Esophagus squamous epithelium (tissue), 5 donors: ENCODE measurements at regions not wholly inside any gene's neighbourhood (a gene's known extent, or its start where the extent isn't known, plus 50 kb on each side); places are given as distances from the start of the nearest gene placed in this dataset.

Experiments
- DNase-seq: peaks from one replicate; lab custom pipeline; 2025; lab: John Stamatoyannopoulos, UW
- H3K27ac ChIP-seq, 4 donors: fragments of 200-600 bp; sonication (generic); one replicate each; pipeline ENCODE4 v1.5.1; 2016 to 2019; ENCODE audit warnings: mild to moderate bottlenecking in 1 of 4
- H3K27me3 ChIP-seq, 4 donors: fragments of 200-600 bp; sonication (generic); 1 replicate in 3 of 4; 2 replicates in 1 of 4; pipeline versions ENCODE4 v1.5.1 to v1.6.0; 2017 to 2021; ENCODE audit warnings: antibody characterized with exemption in 1 of 4
- H3K36me3 ChIP-seq, 3 donors: fragments of 200-600 bp; sonication (generic); one replicate each; pipeline ENCODE4 v1.5.1; 2016 to 2019
- H3K4me1 ChIP-seq, 3 donors: fragments of 200-600 bp; sonication (generic); one replicate each; pipeline ENCODE4 v1.5.1; 2017 to 2019
- H3K4me3 ChIP-seq, 4 donors: fragments of 200-600 bp; sonication (generic); 1 replicate in 3 of 4; 2 replicates in 1 of 4; pipeline ENCODE4 v1.5.1; 2016 to 2019; ENCODE audit warnings: mild to moderate bottlenecking in 2 of 4, moderate library complexity in 1 of 4
- H3K9me3 ChIP-seq, 3 donors: fragments of 200-600 bp; sonication (generic); one replicate each; pipeline ENCODE4 v1.5.1; 2016 to 2019
- POLR2A ChIP-seq, 4 donors: fragments of 450-650 bp; IDR thresholded peaks; one replicate each; pipeline ENCODE4 v1.6.1; 2017; ENCODE audit warnings: antibody characterized with exemption in 4 of 4, mild to moderate bottlenecking in 4 of 4, moderate library complexity in 3 of 4
- WGBS, 2 donors: methylation state at CpG; one replicate each; pipeline ENCODE4 v1.1.5; 2018; 5-methylcytosine and 5-hydroxymethylcytosine counted together
- intact Hi-C: fragments of 100-400 bp; cut with DNase I; formaldehyde crosslinking; loops from one replicate; pipeline ENCODE4 v1.15.0; 2022
- TF ChIP-seq, protein P1 (sequence below), 6 experiments: fragments of 450-650 bp in 4 of 6; fragments of 200-600 bp in 2 of 6; sonication (generic) in 2 of 6; IDR thresholded peaks; one replicate each; pipeline ENCODE4 v1.5.1; 2016 to 2019; ENCODE audit warnings: antibody characterized with exemption in 6 of 6, mild to moderate bottlenecking in 4 of 6, moderate library complexity in 4 of 6
- donor health status: DM: yes; HTN: yes; CAD: no.

- H3K27ac ChIP-seq, result no peak overlapping the region
- intact Hi-C loops, result loop anchor here (10.0 kb wide), 1 partner anchor 411 kb away; the partner anchor contains the start of gene CDYL
- no peaks in the 10 kb centered on the region for H3K9me3 ChIP-seq
- H3K4me1 ChIP-seq, result peaks cover 3 to 5% (median 4%) of the 10 kb centered on the region in 3 donors
- no peaks in the 10 kb centered on the region for H3K36me3 ChIP-seq
- DNase-seq, result no peak
- TF ChIP-seq POLR2A (IDR thresholded peaks at IDR 0.05), result no peak
- TF ChIP-seq, protein P1, sequence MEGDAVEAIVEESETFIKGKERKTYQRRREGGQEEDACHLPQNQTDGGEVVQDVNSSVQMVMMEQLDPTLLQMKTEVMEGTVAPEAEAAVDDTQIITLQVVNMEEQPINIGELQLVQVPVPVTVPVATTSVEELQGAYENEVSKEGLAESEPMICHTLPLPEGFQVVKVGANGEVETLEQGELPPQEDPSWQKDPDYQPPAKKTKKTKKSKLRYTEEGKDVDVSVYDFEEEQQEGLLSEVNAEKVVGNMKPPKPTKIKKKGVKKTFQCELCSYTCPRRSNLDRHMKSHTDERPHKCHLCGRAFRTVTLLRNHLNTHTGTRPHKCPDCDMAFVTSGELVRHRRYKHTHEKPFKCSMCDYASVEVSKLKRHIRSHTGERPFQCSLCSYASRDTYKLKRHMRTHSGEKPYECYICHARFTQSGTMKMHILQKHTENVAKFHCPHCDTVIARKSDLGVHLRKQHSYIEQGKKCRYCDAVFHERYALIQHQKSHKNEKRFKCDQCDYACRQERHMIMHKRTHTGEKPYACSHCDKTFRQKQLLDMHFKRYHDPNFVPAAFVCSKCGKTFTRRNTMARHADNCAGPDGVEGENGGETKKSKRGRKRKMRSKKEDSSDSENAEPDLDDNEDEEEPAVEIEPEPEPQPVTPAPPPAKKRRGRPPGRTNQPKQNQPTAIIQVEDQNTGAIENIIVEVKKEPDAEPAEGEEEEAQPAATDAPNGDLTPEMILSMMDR (IDR thresholded peaks at IDR 0.05), result no peak
- H3K4me3 ChIP-seq, result no peak overlapping the region
- H3K27me3 ChIP-seq, result no peaks in the 10 kb centered on the region
These were observed 228.8 kb upstream of the ECI2 start for GRCh38 chr6:4364172-4364571.

DNA sequence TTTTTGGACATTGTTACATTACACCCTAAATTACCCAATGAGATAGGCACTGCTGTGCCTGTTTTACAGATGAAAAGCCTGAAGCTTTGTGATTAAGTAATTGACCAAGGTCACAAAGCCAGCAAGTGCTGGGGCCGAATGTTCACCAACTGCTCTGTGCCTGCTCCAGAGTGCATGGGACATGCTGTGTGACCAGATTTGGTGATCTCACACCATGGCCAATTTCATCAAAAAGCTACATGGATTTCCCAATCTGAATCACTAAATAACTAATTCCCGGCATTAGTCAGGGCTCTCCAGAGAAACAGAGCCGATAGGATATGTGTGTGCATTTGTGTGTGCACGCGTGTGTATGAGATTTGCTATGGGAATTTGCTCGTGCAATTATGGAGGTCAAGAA, 228.3 kb upstream of the ECI2 start:
- H3K36me3 ChIP-seq, result no peaks in the 10 kb centered on the region
- no peak for TF ChIP-seq POLR2A (IDR thresholded peaks at IDR 0.05)
- TF ChIP-seq, protein P1 (IDR thresholded peaks at IDR 0.05), result no peak
- H3K4me3 ChIP-seq, result no peak overlapping the region
- peaks cover 5 to 11% (median 9%) of the 10 kb centered on the region in 3 donors for H3K4me1 ChIP-seq
- no peak overlapping the region for H3K27ac ChIP-seq
- intact Hi-C loops, result loop anchor here (10.0 kb wide), 1 partner anchor 411 kb away; the partner anchor contains the start of gene CDYL
- no peak for DNase-seq
- H3K9me3 ChIP-seq, result no peaks in the 10 kb centered on the region
- 64 to 65% methylated on average over 6 of the region's 6 CpGs for WGBS, 2 donors
- H3K27me3 ChIP-seq, result no peaks in the 10 kb centered on the region

- Histone ChIP-seq H3K27me3 (no peaks in the 10 kb centered on the region), H3K36me3 (no peaks in the 10 kb centered on the region), H3K9me3 (no peaks in the 10 kb centered on the region), H3K4me3 (no peak overlapping the region), H3K4me1 (peaks cover 11 to 24% (median 15%) of the 10 kb centered on the region in 3 donors), H3K27ac (no peak overlapping the region)
- intact Hi-C loops, result loop anchor here (10.0 kb wide), 1 partner anchor 412 kb away; the partner anchor contains the start of gene CDYL
- 81 to 82% methylated on average over 4 of the region's 4 CpGs for WGBS, 2 donors
- DNase-seq, result no peak
- TF ChIP-seq, protein P1 (IDR thresholded peaks at IDR 0.05), result no peak
- TF ChIP-seq POLR2A (IDR thresholded peaks at IDR 0.05), result no peak
These were observed 227.0 kb upstream of the ECI2 start for GRCh38 chr6:4362326-4362725.

- TF ChIP-seq, protein P1 (IDR thresholded peaks at IDR 0.05), result no peak
- no peak for TF ChIP-seq POLR2A (IDR thresholded peaks at IDR 0.05)
- intact Hi-C loops, result loop anchor here (10.0 kb wide), 1 partner anchor 414 kb away; the partner anchor contains the start of gene CDYL
- Histone ChIP-seq H3K27me3 (no peaks in the 10 kb centered on the region), H3K27ac (no peak overlapping the region), H3K9me3 (no peaks in the 10 kb centered on the region), H3K4me1 (peaks cover 15 to 30% (median 16%) of the 10 kb centered on the region in 3 donors), H3K4me3 (no peak overlapping the region), H3K36me3 (no peaks in the 10 kb centered on the region)
- 90 to 96% methylated on average over 5 to 6 of the region's 6 CpGs for WGBS, 2 donors
- no peak for DNase-seq
These were observed 225.5 kb upstream of the ECI2 start for GRCh38 chr6:4360920-4361319.

- Histone ChIP-seq H3K9me3 (no peaks in the 10 kb centered on the region), H3K27ac (peak overlapping the region; percentile 90 to 94 (median 93)), H3K27me3 (no peaks in the 10 kb centered on the region), H3K4me1 (peaks cover 15 to 30% (median 16%) of the 10 kb centered on the region in 3 donors), H3K4me3 (peak overlapping the region in 1 of 4 donors; percentile 37), H3K36me3 (no peaks in the 10 kb centered on the region)
- WGBS, 2 donors, result 48 to 80% methylated on average over 5 to 6 of the region's 7 CpGs
- no peak for DNase-seq
- no peak for TF ChIP-seq POLR2A (IDR thresholded peaks at IDR 0.05)
- TF ChIP-seq, protein P1 (IDR thresholded peaks at IDR 0.05), result no peak
- intact Hi-C loops, result no loop called here
These were observed 223.8 kb upstream of the ECI2 start for GRCh38 chr6:4359108-4359730.
